ENCODE measurements at regions not wholly inside any gene's neighbourhood (a gene's known extent, or its start where the extent isn't known, plus 50 kb on each side); places are given as distances from the start of the nearest gene placed in this dataset.

GRCh38 chr11:115981104-115981481 is 476.9 kb upstream of the CADM1 start:
- TF ChIP-seq, protein P1, sequence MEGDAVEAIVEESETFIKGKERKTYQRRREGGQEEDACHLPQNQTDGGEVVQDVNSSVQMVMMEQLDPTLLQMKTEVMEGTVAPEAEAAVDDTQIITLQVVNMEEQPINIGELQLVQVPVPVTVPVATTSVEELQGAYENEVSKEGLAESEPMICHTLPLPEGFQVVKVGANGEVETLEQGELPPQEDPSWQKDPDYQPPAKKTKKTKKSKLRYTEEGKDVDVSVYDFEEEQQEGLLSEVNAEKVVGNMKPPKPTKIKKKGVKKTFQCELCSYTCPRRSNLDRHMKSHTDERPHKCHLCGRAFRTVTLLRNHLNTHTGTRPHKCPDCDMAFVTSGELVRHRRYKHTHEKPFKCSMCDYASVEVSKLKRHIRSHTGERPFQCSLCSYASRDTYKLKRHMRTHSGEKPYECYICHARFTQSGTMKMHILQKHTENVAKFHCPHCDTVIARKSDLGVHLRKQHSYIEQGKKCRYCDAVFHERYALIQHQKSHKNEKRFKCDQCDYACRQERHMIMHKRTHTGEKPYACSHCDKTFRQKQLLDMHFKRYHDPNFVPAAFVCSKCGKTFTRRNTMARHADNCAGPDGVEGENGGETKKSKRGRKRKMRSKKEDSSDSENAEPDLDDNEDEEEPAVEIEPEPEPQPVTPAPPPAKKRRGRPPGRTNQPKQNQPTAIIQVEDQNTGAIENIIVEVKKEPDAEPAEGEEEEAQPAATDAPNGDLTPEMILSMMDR (IDR thresholded peaks at IDR 0.05; ENCODE audit: low read depth, low read length, missing input control), result no peak
- TF ChIP-seq ATF3 (IDR thresholded peaks at IDR 0.05), result no peak
